H9 (cell line): ENCODE measurements at regions not wholly inside any gene's neighbourhood (a gene's known extent, or its start where the extent isn't known, plus 50 kb on each side); places are given as distances from the start of the nearest gene placed in this dataset.

Source experiments
- DNase-seq: peaks from one replicate; pipeline ENCODE4 v3.0.0-alpha.2; 2017
- H2AFZ ChIP-seq: one replicate; pipeline ENCODE4 v1.6.1; 2013; ENCODE audit warnings: mild to moderate bottlenecking, low read length, control low read depth, moderate library complexity
- H2AK5ac ChIP-seq: 2 replicates; pipeline ENCODE4 v1.6.1; 2013; ENCODE audit warnings: low read length, control low read depth, mixed read lengths; ENCODE audit not compliant: insufficient read length
- H2BK120ac ChIP-seq: one replicate; pipeline ENCODE4 v1.6.1; 2013; ENCODE audit warnings: low read depth, mild to moderate bottlenecking, low read length, control low read depth, inconsistent platforms; ENCODE audit not compliant: poor library complexity, severe bottlenecking
- H2BK12ac ChIP-seq: 2 replicates; pipeline ENCODE4 v1.6.1; 2013; ENCODE audit warnings: low read length, control low read depth, mixed read lengths, low read depth; ENCODE audit not compliant: insufficient read length
- H2BK15ac ChIP-seq: 2 replicates; pipeline ENCODE4 v1.6.1; 2013; ENCODE audit warnings: low read depth, low read length, control low read depth
- H2BK20ac ChIP-seq: one replicate; pipeline ENCODE4 v1.6.1; 2013; ENCODE audit warnings: low read depth, mild to moderate bottlenecking, low read length, control low read depth, inconsistent platforms; ENCODE audit not compliant: poor library complexity, severe bottlenecking
- H2BK5ac ChIP-seq: 2 replicates; pipeline ENCODE4 v1.6.1; 2013; ENCODE audit warnings: low read length, control low read depth, mixed read lengths; ENCODE audit not compliant: insufficient read length
- H3K14ac ChIP-seq: 2 replicates; pipeline ENCODE4 v1.6.1; 2013; ENCODE audit warnings: low read length, control low read depth; ENCODE audit not compliant: insufficient read depth
- H3K18ac ChIP-seq: 2 replicates; pipeline ENCODE4 v1.6.1; 2013; ENCODE audit warnings: low read depth, mild to moderate bottlenecking, mixed read lengths, low read length, control low read depth; ENCODE audit not compliant: insufficient read length
- H3K23ac ChIP-seq: 2 replicates; pipeline ENCODE4 v1.6.1; 2013; ENCODE audit warnings: low read length, control low read depth, mixed read lengths, low read depth; ENCODE audit not compliant: insufficient read length
- H3K23me2 ChIP-seq: 2 replicates; pipeline ENCODE4 v1.6.1; 2013; ENCODE audit warnings: low read depth, mild to moderate bottlenecking, mixed read lengths, low read length, control low read depth; ENCODE audit not compliant: insufficient read length, poor library complexity, severe bottlenecking
- H3K27ac ChIP-seq: 2 replicates; pipeline ENCODE4 v1.5.1; 2013; ENCODE audit warnings: low read length, control low read depth, mixed read lengths, low read depth; ENCODE audit not compliant: insufficient read length
- H3K27me3 ChIP-seq: 2 replicates; pipeline ENCODE4 v1.6.1; 2013; ENCODE audit warnings: low read length, control low read depth, inconsistent platforms; ENCODE audit not compliant: insufficient read depth
- H3K4ac ChIP-seq: 2 replicates; pipeline ENCODE4 v1.6.1; 2013; ENCODE audit warnings: low read depth, mild to moderate bottlenecking, control low read depth, inconsistent platforms, low read length, moderate library complexity
- H3K4me1 ChIP-seq: 2 replicates; pipeline ENCODE4 v1.6.1; 2013; ENCODE audit warnings: low read length, control low read depth, inconsistent platforms; ENCODE audit not compliant: insufficient read depth
- H3K4me2 ChIP-seq: 2 replicates; pipeline ENCODE4 v1.6.1; 2013; ENCODE audit warnings: low read length, control low read depth, mixed read lengths; ENCODE audit not compliant: insufficient read length, insufficient read depth
- H3K56ac ChIP-seq: 2 replicates; pipeline ENCODE4 v1.6.1; 2013; ENCODE audit warnings: low read depth, mild to moderate bottlenecking, mixed read lengths, low read length, control low read depth; ENCODE audit not compliant: insufficient read length
- H3K79me1 ChIP-seq: 2 replicates; pipeline ENCODE4 v1.6.1; 2013; ENCODE audit warnings: low read depth, mild to moderate bottlenecking, moderate library complexity, low read length, control low read depth, inconsistent platforms; ENCODE audit not compliant: insufficient read depth, poor library complexity, severe bottlenecking
- H3K79me2 ChIP-seq: 2 replicates; pipeline ENCODE4 v1.6.1; 2013; ENCODE audit warnings: low read length, control low read depth, inconsistent platforms; ENCODE audit not compliant: insufficient read depth
- H3K9ac ChIP-seq: 2 replicates; pipeline ENCODE4 v1.6.1; 2013; ENCODE audit warnings: low read length, control low read depth, mixed read lengths; ENCODE audit not compliant: insufficient read length; ENCODE audit errors: extremely low read depth
- H3K9me3 ChIP-seq: one replicate; pipeline ENCODE4 v1.6.1; 2013; ENCODE audit warnings: low read depth, low read length, inconsistent platforms; ENCODE audit not compliant: control insufficient read depth
- H3T11ph ChIP-seq: one replicate; pipeline ENCODE4 v1.6.1; 2013; ENCODE audit warnings: mild to moderate bottlenecking, low read length, control low read depth, inconsistent platforms
- H4K20me1 ChIP-seq: one replicate; pipeline ENCODE4 v1.6.1; 2013; ENCODE audit not compliant: control insufficient read depth, insufficient read length, insufficient read depth
- H4K5ac ChIP-seq: 2 replicates; pipeline ENCODE4 v1.6.1; 2013; ENCODE audit warnings: low read depth, mild to moderate bottlenecking, mixed read lengths, low read length, control low read depth; ENCODE audit not compliant: insufficient read length
- H4K8ac ChIP-seq: replicated peaks from 2 replicates; pipeline ENCODE4 v1.6.1; 2013; ENCODE audit warnings: low read length, control low read depth, mixed read lengths, low read depth; ENCODE audit not compliant: insufficient read length
- H4K91ac ChIP-seq: 2 replicates; pipeline ENCODE4 v1.6.1; 2013; ENCODE audit warnings: low read depth, mild to moderate bottlenecking, moderate library complexity, mixed read lengths, low read length, control low read depth; ENCODE audit not compliant: insufficient read length
- H3K27ac Mint-ChIP-seq, 3 experiments: 2 replicates in 2 of 3; 3 replicates in 1 of 3; pipeline ENCODE4 v1.8.0; 2020 to 2021; ENCODE audit warnings: mixed read lengths in 3 of 3, mild to moderate bottlenecking in 1 of 3, moderate library complexity in 1 of 3
- H3K27me3 Mint-ChIP-seq: 2 replicates; pipeline ENCODE4 v1.8.0; 2021; ENCODE audit warnings: low read depth, mild to moderate bottlenecking, moderate library complexity, mixed read lengths
- H3K36me3 Mint-ChIP-seq, 3 experiments: 2 replicates in 2 of 3; 3 replicates in 1 of 3; pipeline ENCODE4 v1.8.0; 2020 to 2021; ENCODE audit warnings: low read depth in 3 of 3, mixed read lengths in 3 of 3; ENCODE audit not compliant: insufficient read depth in 1 of 3
- H3K4me1 Mint-ChIP-seq, 2 experiments: 2 replicates each; pipeline ENCODE4 v1.8.0; 2020; ENCODE audit warnings: mixed read lengths in 2 of 2
- H3K4me3 Mint-ChIP-seq, 2 experiments: 2 replicates in 1 of 2; 3 replicates in 1 of 2; pipeline ENCODE4 v1.8.0; 2020 to 2021; ENCODE audit warnings: mild to moderate bottlenecking in 2 of 2, mixed read lengths in 2 of 2, moderate library complexity in 1 of 2
- H3K9me3 Mint-ChIP-seq, 2 experiments: 2 replicates in 1 of 2; 3 replicates in 1 of 2; pipeline ENCODE4 v1.8.0; 2020; ENCODE audit warnings: mild to moderate bottlenecking in 2 of 2, mixed read lengths in 2 of 2, moderate library complexity in 1 of 2
- CTCF ChIP-seq: fragments of 200-600 bp; sonication (generic); conservative IDR thresholded peaks from 3 replicates; pipeline ENCODE4 v1.8.0; 2021; ENCODE audit warnings: antibody characterized with exemption, mild to moderate bottlenecking
- whole genome bisulfite sequencing: extraction: QIAGEN DNeasy Blood & Tissue Kit; methylation state at CpG from one replicate; pipeline ENCODE4 v1.1.7; 2013; ENCODE audit warnings: missing lambda C conversion rate, low lambda C conversion rate, mixed read lengths; ENCODE audit not compliant: insufficient read length; ENCODE audit errors: extremely low coverage; 5-methylcytosine and 5-hydroxymethylcytosine counted together

DNA sequence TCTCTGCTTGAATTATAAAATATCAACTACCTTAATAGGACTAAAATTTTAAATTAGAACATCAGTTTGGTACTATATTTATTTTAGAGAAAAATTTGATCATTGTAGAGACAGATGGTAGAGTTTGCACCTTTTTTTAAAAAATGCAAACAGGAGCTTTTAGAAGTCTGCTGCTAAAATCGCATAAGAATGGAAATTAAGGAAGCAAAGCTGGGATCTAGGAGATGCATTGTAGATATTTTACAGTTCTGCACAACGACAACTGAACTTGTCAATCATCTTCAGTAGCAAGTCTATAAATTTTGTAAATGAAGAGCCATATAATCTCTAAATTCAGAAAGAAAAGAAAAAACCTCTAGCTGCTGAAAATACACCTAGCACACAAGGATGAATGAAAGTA is 185.6 kb upstream of the KCNK2 start:
- H3K9me3 Mint-ChIP-seq, result no peaks in the 10 kb centered on the region; a peak in 1 of 5 replicates
- Histone ChIP-seq H3K18ac (no peak overlapping the region), H2BK5ac (no peak overlapping the region), H3K4me2 (no peak overlapping the region), H2BK12ac (no peak overlapping the region), H3K14ac (no peak overlapping the region), H3K9ac (no peak overlapping the region), H3K79me2 (no peaks in the 10 kb centered on the region), H3K56ac (no peak overlapping the region), H4K5ac (no peak overlapping the region), H2BK120ac (no peak overlapping the region), H3K79me1 (no peaks in the 10 kb centered on the region), H4K20me1 (no peaks in the 10 kb centered on the region), H2BK15ac (no peak overlapping the region), H4K91ac (no peak overlapping the region), H3T11ph (no peak overlapping the region), H4K8ac (no peak overlapping the region), H3K4ac (no peak overlapping the region), H3K9me3 (no peaks in the 10 kb centered on the region), H3K4me1 (no peaks in the 10 kb centered on the region), H3K23ac (no peak overlapping the region), H3K27ac (no peak overlapping the region), H3K27me3 (no peaks in the 10 kb centered on the region), H3K23me2 (no peaks in the 10 kb centered on the region), H2BK20ac (no peak overlapping the region), H2AK5ac (no peak overlapping the region), H2AFZ (no peak overlapping the region)
- TF ChIP-seq CTCF, result no peak
- no peaks in the 10 kb centered on the region for H3K27me3 Mint-ChIP-seq
- no peak overlapping the region for H3K4me3 Mint-ChIP-seq
- peaks cover 2 to 7% of the 10 kb centered on the region in 2 experiments; a peak in 2 of 4 replicates for H3K4me1 Mint-ChIP-seq
- H3K36me3 Mint-ChIP-seq, result no peaks in the 10 kb centered on the region
- DNase-seq, result no peak
- WGBS, result no CpG with 5 or more reads among the region's 2 CpGs
- H3K27ac Mint-ChIP-seq, result no peak overlapping the region
